ENCODE measurements at regions not wholly inside any gene's neighbourhood (a gene's known extent, or its start where the extent isn't known, plus 50 kb on each side); places are given as distances from the start of the nearest gene placed in this dataset.

DNA sequence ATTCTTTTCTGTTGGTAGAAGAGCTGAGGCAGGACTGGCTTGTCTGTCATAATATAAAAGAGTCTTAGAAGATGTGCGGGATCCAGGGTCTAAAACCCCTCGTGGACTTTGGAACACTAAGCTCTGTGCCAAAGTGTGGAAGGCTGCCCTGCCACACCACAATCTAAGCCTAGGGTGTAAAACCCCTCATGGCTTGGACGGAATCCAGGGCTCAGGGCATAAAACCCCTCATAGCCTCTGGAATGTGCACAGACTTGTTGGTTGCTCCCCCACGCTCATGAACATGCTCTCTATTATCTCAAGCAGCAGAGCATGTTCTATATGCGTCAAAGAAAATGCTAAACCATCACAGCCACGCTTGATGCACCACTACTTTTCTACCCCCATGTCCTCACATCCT, 483.6 kb downstream of the GABRG1 start:
- no TSS peak for BruUV-seq (replicated peaks)

DNA sequence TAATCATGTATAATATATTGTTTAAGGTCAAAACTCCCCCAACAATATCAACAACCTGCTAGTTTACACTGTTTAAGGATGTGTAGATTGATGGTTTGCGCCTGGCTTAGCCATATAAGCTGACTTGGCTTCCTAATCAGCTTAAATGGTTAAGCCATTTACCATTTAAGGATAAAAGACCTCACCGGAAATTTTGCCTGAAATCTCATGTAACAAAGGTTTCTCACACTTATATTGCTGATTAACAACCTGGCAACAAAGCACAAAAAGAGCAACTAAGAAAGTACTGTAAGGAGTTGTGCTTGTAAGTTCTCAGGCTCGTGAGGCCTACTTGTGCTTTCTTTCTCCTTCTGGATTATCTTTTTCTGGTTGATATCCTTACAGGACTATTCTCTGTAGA, 485.2 kb downstream of the GABRG1 start:
- Histone ChIP-seq H3K79me2 (ENCODE audit: low read length) (no peaks in the 10 kb centered on the region), H3K4me3 (ENCODE audit: low read length) (no peak overlapping the region), H3K4me1 (ENCODE audit: insufficient read depth, low read length) (no peaks in the 10 kb centered on the region), H3K9ac (ENCODE audit: low read length) (no peak overlapping the region), H3K27ac (ENCODE audit: low read length) (no peak overlapping the region), H3K36me3 (ENCODE audit: low read depth, low read length) (no peaks in the 10 kb centered on the region), H3F3A (ENCODE audit: low read length, unreplicated experiment) (no peaks in the 10 kb centered on the region), H3K27me3 (ENCODE audit: low read length) (no peaks in the 10 kb centered on the region), H3K9me3 (ENCODE audit: low read length) (no peaks in the 10 kb centered on the region), H4K20me1 (ENCODE audit: low read length) (no peaks in the 10 kb centered on the region), H3K9me2 (replicated peaks; ENCODE audit: low read length) (no peaks in the 10 kb centered on the region), H2AFZ (ENCODE audit: low read length) (no peak overlapping the region), H3K4me2 (ENCODE audit: low read length) (no peak overlapping the region)
- ATAC-seq (no peak), DNase-seq (no peak)
- CTCF ChIA-PET = interaction anchor here (0.7 kb wide), 1 partner anchor 103 kb away, joined by 3 read pairs; no protein-coding TSS in a partner anchor
- POLR2A ChIA-PET (ENCODE audit: unreplicated experiment) = no interaction called here
- intact Hi-C loops (cut with micrococcal nuclease) = no loop called here
- TF ChIP-seq EZH2 (IDR thresholded peaks at IDR 0.05; ENCODE audit: low read length, unreplicated experiment) = no peak
- no TSS peak for BruUV-seq (replicated peaks)

More for the DNA sequence above, 483.6 kb downstream of the GABRG1 start:
- ATAC-seq = no peak
- intact Hi-C loops (cut with micrococcal nuclease) = no loop called here
- no peaks in the 10 kb centered on the region for H4K20me1 ChIP-seq (ENCODE audit: low read length)
- H3F3A ChIP-seq (ENCODE audit: low read length, unreplicated experiment) = no peaks in the 10 kb centered on the region
- no peak for DNase-seq
- CTCF ChIA-PET = no interaction called here
- no peaks in the 10 kb centered on the region for H3K9me2 ChIP-seq (replicated peaks; ENCODE audit: low read length)
- no peaks in the 10 kb centered on the region for H3K4me1 ChIP-seq (ENCODE audit: insufficient read depth, low read length)
- H3K36me3 ChIP-seq (ENCODE audit: low read depth, low read length) = no peaks in the 10 kb centered on the region
- POLR2A ChIA-PET (ENCODE audit: unreplicated experiment) = no interaction called here
- H3K9me3 ChIP-seq (ENCODE audit: low read length) = no peaks in the 10 kb centered on the region
- no peak overlapping the region for H2AFZ ChIP-seq (ENCODE audit: low read length)
- no peaks in the 10 kb centered on the region for H3K79me2 ChIP-seq (ENCODE audit: low read length)
- no peak overlapping the region for H3K4me3 ChIP-seq (ENCODE audit: low read length)
- H3K4me2 ChIP-seq (ENCODE audit: low read length) = no peak overlapping the region
- no peak overlapping the region for H3K9ac ChIP-seq (ENCODE audit: low read length)
- TF ChIP-seq EZH2 (IDR thresholded peaks at IDR 0.05; ENCODE audit: low read length, unreplicated experiment) = no peak
- no peak for TF ChIP-seq EZH2phosphoT487 (IDR thresholded peaks at IDR 0.05; ENCODE audit: borderline replicate concordance, low read length)
- TF ChIP-seq, protein P1, sequence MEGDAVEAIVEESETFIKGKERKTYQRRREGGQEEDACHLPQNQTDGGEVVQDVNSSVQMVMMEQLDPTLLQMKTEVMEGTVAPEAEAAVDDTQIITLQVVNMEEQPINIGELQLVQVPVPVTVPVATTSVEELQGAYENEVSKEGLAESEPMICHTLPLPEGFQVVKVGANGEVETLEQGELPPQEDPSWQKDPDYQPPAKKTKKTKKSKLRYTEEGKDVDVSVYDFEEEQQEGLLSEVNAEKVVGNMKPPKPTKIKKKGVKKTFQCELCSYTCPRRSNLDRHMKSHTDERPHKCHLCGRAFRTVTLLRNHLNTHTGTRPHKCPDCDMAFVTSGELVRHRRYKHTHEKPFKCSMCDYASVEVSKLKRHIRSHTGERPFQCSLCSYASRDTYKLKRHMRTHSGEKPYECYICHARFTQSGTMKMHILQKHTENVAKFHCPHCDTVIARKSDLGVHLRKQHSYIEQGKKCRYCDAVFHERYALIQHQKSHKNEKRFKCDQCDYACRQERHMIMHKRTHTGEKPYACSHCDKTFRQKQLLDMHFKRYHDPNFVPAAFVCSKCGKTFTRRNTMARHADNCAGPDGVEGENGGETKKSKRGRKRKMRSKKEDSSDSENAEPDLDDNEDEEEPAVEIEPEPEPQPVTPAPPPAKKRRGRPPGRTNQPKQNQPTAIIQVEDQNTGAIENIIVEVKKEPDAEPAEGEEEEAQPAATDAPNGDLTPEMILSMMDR (conservative IDR thresholded peaks at IDR 0.05; ENCODE audit: low read depth, low read length) = no peak
- H3K27me3 ChIP-seq (ENCODE audit: low read length) = no peaks in the 10 kb centered on the region
- no peak overlapping the region for H3K27ac ChIP-seq (ENCODE audit: low read length)

DNA sequence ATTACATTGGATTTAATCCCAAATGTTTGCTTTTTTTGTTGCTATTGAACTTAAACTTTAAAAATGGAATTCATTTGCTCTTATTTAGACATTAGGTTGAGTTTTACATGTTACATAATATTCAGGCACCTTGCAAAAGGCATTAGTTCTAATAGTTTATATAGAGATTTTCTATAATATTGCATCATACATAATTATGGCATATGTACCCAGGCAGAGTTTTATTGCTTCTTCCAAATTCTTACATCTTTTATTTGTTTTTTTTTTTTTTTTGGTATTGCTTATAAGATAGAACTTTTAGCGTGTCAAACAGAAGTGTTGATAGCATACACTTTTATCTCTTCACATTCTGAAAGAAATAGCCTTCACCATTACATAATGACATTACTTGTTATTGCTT, 487.7 kb downstream of the GABRG1 start:
- TF ChIP-seq EZH2 (IDR thresholded peaks at IDR 0.05; ENCODE audit: low read length, unreplicated experiment) (no peak), EZH2phosphoT487 (IDR thresholded peaks at IDR 0.05; ENCODE audit: borderline replicate concordance, low read length) (no peak)
- TF ChIP-seq, protein P1 (conservative IDR thresholded peaks at IDR 0.05; ENCODE audit: low read depth, low read length) = no peak
- H4K20me1 ChIP-seq (ENCODE audit: low read length) = no peaks in the 10 kb centered on the region
- no peaks in the 10 kb centered on the region for H3K9me2 ChIP-seq (replicated peaks; ENCODE audit: low read length)
- intact Hi-C loops (cut with micrococcal nuclease) = no loop called here
- H3K27ac ChIP-seq (ENCODE audit: low read length) = no peak overlapping the region
- no peak overlapping the region for H3K4me3 ChIP-seq (ENCODE audit: low read length)
- H3K9me3 ChIP-seq (ENCODE audit: low read length) = no peaks in the 10 kb centered on the region
- no peaks in the 10 kb centered on the region for H3K27me3 ChIP-seq (ENCODE audit: low read length)
- POLR2A ChIA-PET (ENCODE audit: unreplicated experiment) = no interaction called here
- CTCF ChIA-PET = no interaction called here
- no peak overlapping the region for H2AFZ ChIP-seq (ENCODE audit: low read length)
- H3K9ac ChIP-seq (ENCODE audit: low read length) = no peak overlapping the region
- no peaks in the 10 kb centered on the region for H3F3A ChIP-seq (ENCODE audit: low read length, unreplicated experiment)
- H3K4me2 ChIP-seq (ENCODE audit: low read length) = no peak overlapping the region
- DNase-seq = no peak
- H3K4me1 ChIP-seq (ENCODE audit: insufficient read depth, low read length) = no peaks in the 10 kb centered on the region
- BruUV-seq (replicated peaks) = no TSS peak
- H3K79me2 ChIP-seq (ENCODE audit: low read length) = no peaks in the 10 kb centered on the region
- H3K36me3 ChIP-seq (ENCODE audit: low read depth, low read length) = no peaks in the 10 kb centered on the region
- ATAC-seq = no peak
